HCT116 (cell line): ENCODE measurements at regions not wholly inside any gene's neighbourhood (a gene's known extent, or its start where the extent isn't known, plus 50 kb on each side); places are given as distances from the start of the nearest gene placed in this dataset.

Experiments
- ATAC-seq: fragments of 200-7000 bp; cut with Tn5 transposase; 2 replicates; pipeline ENCODE4 v1.9.1; 2020; ENCODE audit warnings: mild to moderate bottlenecking, moderate library complexity
- BruUV-seq: library from RNA; stranded (reverse); fragments of 400-500 nt; replicated peaks from 2 replicates; lab custom pipeline; 2021; lab: Mats Ljungman, UMichigan
- CTCF ChIA-PET: fragments of 300-600 bp; sonication (Branson Sonifier 250); formaldehyde crosslinking; loops from one replicate; lab custom pipeline; 2021; ENCODE audit warnings: antibody characterized with exemption; lab: Charles Lee
- POLR2A ChIA-PET: fragments of 300-600, 350-600 bp; sonication (Branson Sonifier 250); formaldehyde crosslinking; loops from one replicate; lab custom pipeline; 2021; ENCODE audit warnings: antibody characterized with exemption; lab: Charles Lee
- RAD21 ChIA-PET, 2 experiments: fragments of 300-600 bp; sonication (Branson Sonifier 250); formaldehyde crosslinking; loops; one replicate each; lab custom pipeline; 2023; ENCODE audit warnings: low total read pairs in 2 of 2; ENCODE audit not compliant: uncharacterized antibody in 2 of 2, unreplicated experiment in 2 of 2, low non-redundant PET in 1 of 2; lab: Charles Lee
- DNase-seq: peaks from one replicate; pipeline ENCODE4 v3.0.0-alpha.2; 2010; ENCODE audit warnings: low read depth, low spot score
- H2AFZ ChIP-seq: fragments of 200-600 bp; shearing (Covaris generic), sonication (generic); 2 replicates; pipeline ENCODE4 v1.6.1; 2017; ENCODE audit warnings: low read depth, mixed run types, mixed read lengths, antibody characterized with exemption, low read length; ENCODE audit not compliant: poor library complexity, severe bottlenecking
- H3K27ac ChIP-seq: 2 replicates; pipeline ENCODE4 v1.5.1; 2012; ENCODE audit warnings: low read depth, low read length
- H3K27me3 ChIP-seq: fragments of 200-600 bp; sonication (generic); 2 replicates; pipeline ENCODE4 v1.6.1; 2016; ENCODE audit warnings: mixed run types, low read length, mixed read lengths; ENCODE audit not compliant: insufficient read depth
- H3K36me3 ChIP-seq, 2 experiments: fragments of 200-500 bp in 1 of 2; fragments of 200-600 bp in 1 of 2; sonication (Bioruptor generic) in 1 of 2; sonication (generic) in 1 of 2; 2 replicates each; pipeline versions ENCODE4 v1.5.1 to v1.6.1; 2014 to 2016; ENCODE audit warnings: low read length in 2 of 2, inconsistent platforms in 1 of 2, mixed read lengths in 1 of 2, mixed run types in 1 of 2; ENCODE audit not compliant: insufficient read depth in 2 of 2, control insufficient read depth in 1 of 2
- H3K4me1 ChIP-seq, 2 experiments: fragments of 200-600 bp in 1 of 2; sonication (generic) in 1 of 2; 2 replicates each; pipeline versions ENCODE4 v1.5.1 to v1.6.1; 2012 to 2017; ENCODE audit warnings: low read length in 2 of 2, inconsistent platforms in 1 of 2, mild to moderate bottlenecking in 1 of 2, mixed read lengths in 1 of 2, mixed run types in 1 of 2, moderate library complexity in 1 of 2; ENCODE audit not compliant: insufficient read depth in 2 of 2, control insufficient read depth in 1 of 2
- H3K4me2 ChIP-seq: fragments of 200-600 bp; sonication (generic); 2 replicates; pipeline ENCODE4 v1.6.1; 2017; ENCODE audit warnings: mixed run types, low read length, mixed read lengths
- H3K4me3 ChIP-seq, 2 experiments: fragments of 200-600 bp in 1 of 2; sonication (generic) in 1 of 2; replicated peaks in 1 of 2; 2 replicates each; pipeline ENCODE4 v1.5.1; 2011 to 2016; ENCODE audit warnings: low read length in 2 of 2, control low read depth in 1 of 2, low read depth in 1 of 2, mild to moderate bottlenecking in 1 of 2, mixed read lengths in 1 of 2, mixed run types in 1 of 2
- H3K79me2 ChIP-seq: fragments of 200-600 bp; sonication (generic); 2 replicates; pipeline ENCODE4 v1.6.1; 2017; ENCODE audit warnings: mild to moderate bottlenecking, mixed run types, low read length, moderate library complexity, mixed read lengths; ENCODE audit not compliant: insufficient read depth
- H3K9ac ChIP-seq: fragments of 200-600 bp; sonication (generic); 2 replicates; pipeline ENCODE4 v1.6.1; 2016; ENCODE audit warnings: low read length, mixed read lengths
- H3K9me2 ChIP-seq: fragments of 200-600 bp; sonication (generic), shearing (Covaris generic); 2 replicates; pipeline ENCODE4 v1.6.1; 2017; ENCODE audit warnings: mixed run types, mild to moderate bottlenecking, moderate library complexity; ENCODE audit not compliant: insufficient read depth
- H3K9me3 ChIP-seq, 2 experiments: fragments of 200-500 bp in 1 of 2; fragments of 200-600 bp in 1 of 2; sonication (Bioruptor generic) in 1 of 2; sonication (generic) in 1 of 2; 2 replicates each; pipeline ENCODE4 v1.6.1; 2014 to 2017; ENCODE audit warnings: low read length in 2 of 2, mixed read lengths in 2 of 2, inconsistent platforms in 1 of 2, low read depth in 1 of 2, mild to moderate bottlenecking in 1 of 2, mixed run types in 1 of 2, moderate library complexity in 1 of 2; ENCODE audit not compliant: control insufficient read depth in 1 of 2, insufficient read depth in 1 of 2
- H4K20me1 ChIP-seq: fragments of 200-600 bp; sonication (generic), shearing (Covaris generic); 2 replicates; pipeline ENCODE4 v1.6.1; 2017; ENCODE audit warnings: mixed run types, mild to moderate bottlenecking, moderate library complexity; ENCODE audit not compliant: insufficient read depth
- CBX3 ChIP-seq: IDR thresholded peaks from 2 replicates; pipeline ENCODE4 v1.6.1; 2012; ENCODE audit warnings: low read depth
- CEBPB ChIP-seq: IDR thresholded peaks from 2 replicates; pipeline ENCODE4 v1.6.1; 2012; ENCODE audit warnings: low read depth
- EGR1 ChIP-seq: IDR thresholded peaks from 2 replicates; pipeline ENCODE4 v1.6.1; 2012; ENCODE audit warnings: low read depth
- ELF1 ChIP-seq: IDR thresholded peaks from 2 replicates; pipeline ENCODE4 v1.6.1; 2012; ENCODE audit warnings: low read depth, borderline replicate concordance
- EZH2 ChIP-seq: fragments of 200-600 bp; sonication (generic); IDR thresholded peaks from 2 replicates; pipeline ENCODE4 v1.6.1; 2017; ENCODE audit warnings: antibody characterized with exemption, mixed run types
- EZH2phosphoT487 ChIP-seq: fragments of 200-600 bp; IDR thresholded peaks from 2 replicates; pipeline ENCODE4 v1.6.1; 2018; ENCODE audit warnings: antibody characterized with exemption, borderline replicate concordance
- POLR2AphosphoS5 ChIP-seq: IDR thresholded peaks from 2 replicates; pipeline ENCODE4 v1.6.1; 2011; ENCODE audit warnings: mild to moderate bottlenecking, low read depth, low read length, moderate library complexity
- SP1 ChIP-seq: IDR thresholded peaks from 2 replicates; pipeline ENCODE4 v1.6.1; 2012; ENCODE audit warnings: low read depth
- TCF7L2 ChIP-seq: IDR thresholded peaks from 2 replicates; pipeline ENCODE4 v1.7.0; 2011; ENCODE audit warnings: borderline replicate concordance, inconsistent platforms; ENCODE audit not compliant: insufficient read depth, insufficient read length; ENCODE audit errors: extremely low read depth
- YY1 ChIP-seq: IDR thresholded peaks from 2 replicates; pipeline ENCODE4 v1.6.1; 2011; ENCODE audit warnings: low read length, low read depth, moderate library complexity, mild to moderate bottlenecking; ENCODE audit not compliant: insufficient replicate concordance; ENCODE audit errors: extremely low read depth
- ZNF274 ChIP-seq: fragments of 200-500 bp; sonication (Bioruptor generic); IDR thresholded peaks from 2 replicates; pipeline ENCODE4 v1.6.1; 2014; ENCODE audit warnings: mild to moderate bottlenecking, low read depth, low read length, inconsistent platforms
- intact Hi-C: fragments of 100-400 bp; cut with micrococcal nuclease; formaldehyde crosslinking; loops from 2 replicates; pipeline ENCODE4 v1.10.0; 2022
- TF ChIP-seq, protein P1 (sequence below): IDR thresholded peaks from 2 replicates; pipeline ENCODE4 v1.6.1; 2012; ENCODE audit warnings: low read depth
- TF ChIP-seq, protein P2 (sequence below): IDR thresholded peaks from 2 replicates; pipeline ENCODE4 v1.6.1; 2011; ENCODE audit warnings: mild to moderate bottlenecking, low read length, moderate library complexity; ENCODE audit not compliant: insufficient replicate concordance; ENCODE audit errors: extremely low read depth
- TF ChIP-seq, protein P3 (sequence below), 3 experiments: fragments of 200-600 bp in 1 of 3; sonication (generic) in 1 of 3; IDR thresholded peaks in 2 of 3; conservative IDR thresholded peaks in 1 of 3; 2 replicates each; pipeline ENCODE4 v1.5.1; 2012 to 2017; ENCODE audit warnings: low read depth in 2 of 3, low read length in 2 of 3, antibody characterized with exemption in 1 of 3, borderline replicate concordance in 1 of 3, control low read depth in 1 of 3, mild to moderate bottlenecking in 1 of 3, mixed read lengths in 1 of 3, mixed run types in 1 of 3, moderate library complexity in 1 of 3; ENCODE audit not compliant: insufficient read depth in 1 of 3
- TF ChIP-seq, protein P4 (sequence below): IDR thresholded peaks from 2 replicates; pipeline ENCODE4 v1.6.1; 2012

DNA sequence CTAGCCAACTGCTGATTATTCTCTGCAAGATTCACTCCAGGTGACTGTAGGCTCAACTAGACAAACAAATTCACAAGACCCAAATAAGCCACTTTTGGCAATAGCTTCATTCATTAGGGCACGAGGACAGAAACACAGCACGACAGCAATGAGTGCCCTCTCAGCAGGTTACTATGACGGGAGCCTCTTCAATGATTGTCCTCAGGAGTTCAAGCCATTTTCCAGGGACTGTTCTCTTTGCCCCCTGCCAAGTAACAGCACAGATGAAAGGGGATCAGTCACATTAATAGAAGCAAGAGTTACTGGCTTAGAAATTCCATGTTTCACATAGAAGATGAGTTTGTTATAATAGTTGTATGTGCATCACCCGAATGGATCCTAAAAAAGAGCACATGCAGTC, 712.2 kb downstream of the CDH8 start:
- BruUV-seq: no TSS peak
- Histone ChIP-seq H3K36me3 (no peaks in the 10 kb centered on the region), H3K9me2 (no peaks in the 10 kb centered on the region), H3K4me3 (no peak overlapping the region), H3K27ac (no peak overlapping the region), H3K4me2 (no peak overlapping the region), H3K27me3 (no peaks in the 10 kb centered on the region), H3K79me2 (no peaks in the 10 kb centered on the region), H3K9ac (no peak overlapping the region), H3K9me3 (peaks cover 4 to 28% of the 10 kb centered on the region in 2 experiments; a peak in 3 of 4 replicates), H2AFZ (no peak overlapping the region), H4K20me1 (no peaks in the 10 kb centered on the region), H3K4me1 (no peaks in the 10 kb centered on the region)
- ChIA-PET CTCF (no interaction called here), RAD21 (no interaction called here), POLR2A (no interaction called here)
- DNase-seq (no peak), ATAC-seq (no peak)
- intact Hi-C loops: no loop called here
- TF ChIP-seq, protein P1, sequence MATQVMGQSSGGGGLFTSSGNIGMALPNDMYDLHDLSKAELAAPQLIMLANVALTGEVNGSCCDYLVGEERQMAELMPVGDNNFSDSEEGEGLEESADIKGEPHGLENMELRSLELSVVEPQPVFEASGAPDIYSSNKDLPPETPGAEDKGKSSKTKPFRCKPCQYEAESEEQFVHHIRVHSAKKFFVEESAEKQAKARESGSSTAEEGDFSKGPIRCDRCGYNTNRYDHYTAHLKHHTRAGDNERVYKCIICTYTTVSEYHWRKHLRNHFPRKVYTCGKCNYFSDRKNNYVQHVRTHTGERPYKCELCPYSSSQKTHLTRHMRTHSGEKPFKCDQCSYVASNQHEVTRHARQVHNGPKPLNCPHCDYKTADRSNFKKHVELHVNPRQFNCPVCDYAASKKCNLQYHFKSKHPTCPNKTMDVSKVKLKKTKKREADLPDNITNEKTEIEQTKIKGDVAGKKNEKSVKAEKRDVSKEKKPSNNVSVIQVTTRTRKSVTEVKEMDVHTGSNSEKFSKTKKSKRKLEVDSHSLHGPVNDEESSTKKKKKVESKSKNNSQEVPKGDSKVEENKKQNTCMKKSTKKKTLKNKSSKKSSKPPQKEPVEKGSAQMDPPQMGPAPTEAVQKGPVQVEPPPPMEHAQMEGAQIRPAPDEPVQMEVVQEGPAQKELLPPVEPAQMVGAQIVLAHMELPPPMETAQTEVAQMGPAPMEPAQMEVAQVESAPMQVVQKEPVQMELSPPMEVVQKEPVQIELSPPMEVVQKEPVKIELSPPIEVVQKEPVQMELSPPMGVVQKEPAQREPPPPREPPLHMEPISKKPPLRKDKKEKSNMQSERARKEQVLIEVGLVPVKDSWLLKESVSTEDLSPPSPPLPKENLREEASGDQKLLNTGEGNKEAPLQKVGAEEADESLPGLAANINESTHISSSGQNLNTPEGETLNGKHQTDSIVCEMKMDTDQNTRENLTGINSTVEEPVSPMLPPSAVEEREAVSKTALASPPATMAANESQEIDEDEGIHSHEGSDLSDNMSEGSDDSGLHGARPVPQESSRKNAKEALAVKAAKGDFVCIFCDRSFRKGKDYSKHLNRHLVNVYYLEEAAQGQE: no peak
- TF ChIP-seq, protein P2, sequence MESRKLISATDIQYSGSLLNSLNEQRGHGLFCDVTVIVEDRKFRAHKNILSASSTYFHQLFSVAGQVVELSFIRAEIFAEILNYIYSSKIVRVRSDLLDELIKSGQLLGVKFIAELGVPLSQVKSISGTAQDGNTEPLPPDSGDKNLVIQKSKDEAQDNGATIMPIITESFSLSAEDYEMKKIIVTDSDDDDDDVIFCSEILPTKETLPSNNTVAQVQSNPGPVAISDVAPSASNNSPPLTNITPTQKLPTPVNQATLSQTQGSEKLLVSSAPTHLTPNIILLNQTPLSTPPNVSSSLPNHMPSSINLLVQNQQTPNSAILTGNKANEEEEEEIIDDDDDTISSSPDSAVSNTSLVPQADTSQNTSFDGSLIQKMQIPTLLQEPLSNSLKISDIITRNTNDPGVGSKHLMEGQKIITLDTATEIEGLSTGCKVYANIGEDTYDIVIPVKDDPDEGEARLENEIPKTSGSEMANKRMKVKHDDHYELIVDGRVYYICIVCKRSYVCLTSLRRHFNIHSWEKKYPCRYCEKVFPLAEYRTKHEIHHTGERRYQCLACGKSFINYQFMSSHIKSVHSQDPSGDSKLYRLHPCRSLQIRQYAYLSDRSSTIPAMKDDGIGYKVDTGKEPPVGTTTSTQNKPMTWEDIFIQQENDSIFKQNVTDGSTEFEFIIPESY: no peak
- TF ChIP-seq POLR2AphosphoS5 (no peak), CBX3 (no peak), EGR1 (no peak), YY1 (no peak), EZH2 (no peak), SP1 (no peak), EZH2phosphoT487 (no peak), TCF7L2 (no peak), ZNF274 (no peak), CEBPB (no peak), ELF1 (no peak)
- TF ChIP-seq, protein P3, sequence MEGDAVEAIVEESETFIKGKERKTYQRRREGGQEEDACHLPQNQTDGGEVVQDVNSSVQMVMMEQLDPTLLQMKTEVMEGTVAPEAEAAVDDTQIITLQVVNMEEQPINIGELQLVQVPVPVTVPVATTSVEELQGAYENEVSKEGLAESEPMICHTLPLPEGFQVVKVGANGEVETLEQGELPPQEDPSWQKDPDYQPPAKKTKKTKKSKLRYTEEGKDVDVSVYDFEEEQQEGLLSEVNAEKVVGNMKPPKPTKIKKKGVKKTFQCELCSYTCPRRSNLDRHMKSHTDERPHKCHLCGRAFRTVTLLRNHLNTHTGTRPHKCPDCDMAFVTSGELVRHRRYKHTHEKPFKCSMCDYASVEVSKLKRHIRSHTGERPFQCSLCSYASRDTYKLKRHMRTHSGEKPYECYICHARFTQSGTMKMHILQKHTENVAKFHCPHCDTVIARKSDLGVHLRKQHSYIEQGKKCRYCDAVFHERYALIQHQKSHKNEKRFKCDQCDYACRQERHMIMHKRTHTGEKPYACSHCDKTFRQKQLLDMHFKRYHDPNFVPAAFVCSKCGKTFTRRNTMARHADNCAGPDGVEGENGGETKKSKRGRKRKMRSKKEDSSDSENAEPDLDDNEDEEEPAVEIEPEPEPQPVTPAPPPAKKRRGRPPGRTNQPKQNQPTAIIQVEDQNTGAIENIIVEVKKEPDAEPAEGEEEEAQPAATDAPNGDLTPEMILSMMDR (IDR thresholded peaks at IDR 0.05 in 2 of 3, conservative IDR thresholded peaks at IDR 0.05 in 1 of 3; ENCODE audit: borderline replicate concordance in 1 of 3, insufficient read depth in 1 of 3, low read depth in 2 of 3, low read length in 2 of 3): no peak
- TF ChIP-seq, protein P4, sequence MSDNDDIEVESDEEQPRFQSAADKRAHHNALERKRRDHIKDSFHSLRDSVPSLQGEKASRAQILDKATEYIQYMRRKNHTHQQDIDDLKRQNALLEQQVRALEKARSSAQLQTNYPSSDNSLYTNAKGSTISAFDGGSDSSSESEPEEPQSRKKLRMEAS: no peak
